Osteoblast (primary cell): ENCODE measurements at regions not wholly inside any gene's neighbourhood (a gene's known extent, or its start where the extent isn't known, plus 50 kb on each side); places are given as distances from the start of the nearest gene placed in this dataset.

Experiments
- DNase-seq: peaks from one replicate; pipeline ENCODE4 v3.0.0; 2011; ENCODE audit warnings: low spot score, mixed read lengths; ENCODE audit not compliant: insufficient read length; ENCODE audit errors: missing footprints
- H2AFZ ChIP-seq: 2 replicates; pipeline ENCODE4 v1.6.0; 2011; ENCODE audit warnings: mild to moderate bottlenecking, low read length
- H3K27ac ChIP-seq: 2 replicates; pipeline ENCODE4 v1.5.1; 2011; ENCODE audit warnings: mild to moderate bottlenecking, low read depth, low read length, moderate library complexity
- H3K27me3 ChIP-seq: 2 replicates; pipeline ENCODE4 v1.6.0; 2012; ENCODE audit warnings: mild to moderate bottlenecking, control low read depth, inconsistent platforms, low read length, moderate library complexity; ENCODE audit not compliant: insufficient read depth
- H3K36me3 ChIP-seq: 2 replicates; pipeline ENCODE4 v1.5.1; 2011; ENCODE audit warnings: mild to moderate bottlenecking, low read length, control low read depth, moderate library complexity; ENCODE audit not compliant: insufficient read depth
- H3K4me1 ChIP-seq: 2 replicates; pipeline ENCODE4 v1.5.1; 2011; ENCODE audit warnings: mild to moderate bottlenecking, low read length, control low read depth, moderate library complexity; ENCODE audit not compliant: insufficient read depth
- H3K4me2 ChIP-seq: 2 replicates; pipeline ENCODE4 v1.6.0; 2011; ENCODE audit warnings: mild to moderate bottlenecking, low read length; ENCODE audit not compliant: insufficient read depth
- H3K4me3 ChIP-seq: fragments of 200-600 bp; sonication (generic); 3 replicates; pipeline ENCODE4 v1.5.1; 2012; ENCODE audit warnings: mild to moderate bottlenecking, low read length, inconsistent platforms; ENCODE audit not compliant: insufficient read depth
- H3K79me2 ChIP-seq: 2 replicates; pipeline ENCODE4 v1.6.0; 2012; ENCODE audit warnings: mild to moderate bottlenecking, low read length, control low read depth, inconsistent platforms; ENCODE audit not compliant: insufficient read depth
- H3K9me3 ChIP-seq: 2 replicates; pipeline ENCODE4 v1.5.1; 2011; ENCODE audit warnings: low read depth, low read length, control low read depth
- H4K20me1 ChIP-seq: 2 replicates; pipeline ENCODE4 v1.6.0; 2012; ENCODE audit warnings: mild to moderate bottlenecking, low read length, control low read depth; ENCODE audit not compliant: insufficient read depth
- CTCF ChIP-seq: IDR thresholded peaks from 2 replicates; pipeline ENCODE4 v1.5.1; 2011; ENCODE audit warnings: mild to moderate bottlenecking, low read depth, low read length, moderate library complexity; ENCODE audit errors: extremely low read depth

DNA sequence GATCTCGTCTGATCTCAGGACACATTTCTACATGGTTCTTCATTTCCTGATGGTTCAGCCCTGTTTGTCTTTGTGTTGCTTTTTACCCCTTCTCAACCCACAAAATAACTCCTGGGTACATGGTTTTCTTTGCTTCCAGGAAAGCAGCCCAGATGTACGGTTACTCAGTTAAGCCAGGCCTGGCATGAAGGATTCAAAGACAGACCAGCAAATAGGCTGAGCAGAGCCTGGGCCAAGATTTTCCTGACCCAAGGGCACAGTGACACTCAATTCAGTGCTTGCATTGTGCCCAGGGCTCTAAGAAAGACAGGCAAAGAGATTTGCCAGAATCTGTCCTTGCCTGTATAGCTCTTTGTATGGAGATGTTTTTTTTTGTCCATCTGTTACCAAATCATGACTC lies 340.8 kb upstream of the KIAA1217 start:
- Histone ChIP-seq H2AFZ (no peak overlapping the region), H3K4me3 (no peak overlapping the region), H3K27ac (no peak overlapping the region), H3K9me3 (no peaks in the 10 kb centered on the region), H3K79me2 (no peaks in the 10 kb centered on the region), H3K36me3 (no peaks in the 10 kb centered on the region), H3K4me2 (no peak overlapping the region), H4K20me1 (no peaks in the 10 kb centered on the region), H3K27me3 (no peaks in the 10 kb centered on the region), H3K4me1 (no peaks in the 10 kb centered on the region)
- DNase-seq, result no peak
- no peak for TF ChIP-seq CTCF

DNA sequence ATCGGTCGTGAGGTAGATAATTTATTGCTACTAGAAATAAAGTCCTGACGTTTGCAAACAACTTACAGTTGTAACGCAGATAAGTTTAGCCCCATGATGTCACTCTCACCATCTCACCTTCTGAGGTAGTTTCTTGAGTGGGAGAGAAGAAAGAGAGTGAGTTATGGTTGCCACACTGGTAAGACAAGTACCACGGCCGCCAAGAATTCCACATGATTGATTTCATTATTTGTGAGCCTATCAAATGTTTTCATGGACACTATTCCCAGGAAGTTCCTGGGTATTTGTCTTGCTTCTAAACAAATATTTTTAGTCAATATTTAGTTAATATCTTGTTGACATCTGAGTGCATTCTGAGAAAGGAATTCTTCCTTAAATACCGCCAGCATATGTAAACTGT lies 339.4 kb upstream of the KIAA1217 start:
- H3K79me2 ChIP-seq, result no peaks in the 10 kb centered on the region
- H3K4me3 ChIP-seq, result no peak overlapping the region
- no peak overlapping the region for H3K4me2 ChIP-seq
- no peak for DNase-seq
- no peak overlapping the region for H3K27ac ChIP-seq
- no peaks in the 10 kb centered on the region for H3K4me1 ChIP-seq
- H3K36me3 ChIP-seq, result no peaks in the 10 kb centered on the region
- no peak overlapping the region for H2AFZ ChIP-seq
- no peaks in the 10 kb centered on the region for H3K9me3 ChIP-seq
- no peaks in the 10 kb centered on the region for H4K20me1 ChIP-seq
- no peak for TF ChIP-seq CTCF
- H3K27me3 ChIP-seq, result no peaks in the 10 kb centered on the region

GRCh38 chr10:23869996-23870395 lies 338.9 kb upstream of the KIAA1217 start:
- Histone ChIP-seq H3K36me3 (no peaks in the 10 kb centered on the region), H3K4me1 (no peaks in the 10 kb centered on the region), H3K27ac (no peak overlapping the region), H3K4me2 (no peak overlapping the region), H3K79me2 (no peaks in the 10 kb centered on the region), H3K27me3 (no peaks in the 10 kb centered on the region), H3K4me3 (no peak overlapping the region), H3K9me3 (no peaks in the 10 kb centered on the region), H2AFZ (no peak overlapping the region), H4K20me1 (no peaks in the 10 kb centered on the region)
- TF ChIP-seq CTCF, result no peak
- DNase-seq, result no peak

DNA sequence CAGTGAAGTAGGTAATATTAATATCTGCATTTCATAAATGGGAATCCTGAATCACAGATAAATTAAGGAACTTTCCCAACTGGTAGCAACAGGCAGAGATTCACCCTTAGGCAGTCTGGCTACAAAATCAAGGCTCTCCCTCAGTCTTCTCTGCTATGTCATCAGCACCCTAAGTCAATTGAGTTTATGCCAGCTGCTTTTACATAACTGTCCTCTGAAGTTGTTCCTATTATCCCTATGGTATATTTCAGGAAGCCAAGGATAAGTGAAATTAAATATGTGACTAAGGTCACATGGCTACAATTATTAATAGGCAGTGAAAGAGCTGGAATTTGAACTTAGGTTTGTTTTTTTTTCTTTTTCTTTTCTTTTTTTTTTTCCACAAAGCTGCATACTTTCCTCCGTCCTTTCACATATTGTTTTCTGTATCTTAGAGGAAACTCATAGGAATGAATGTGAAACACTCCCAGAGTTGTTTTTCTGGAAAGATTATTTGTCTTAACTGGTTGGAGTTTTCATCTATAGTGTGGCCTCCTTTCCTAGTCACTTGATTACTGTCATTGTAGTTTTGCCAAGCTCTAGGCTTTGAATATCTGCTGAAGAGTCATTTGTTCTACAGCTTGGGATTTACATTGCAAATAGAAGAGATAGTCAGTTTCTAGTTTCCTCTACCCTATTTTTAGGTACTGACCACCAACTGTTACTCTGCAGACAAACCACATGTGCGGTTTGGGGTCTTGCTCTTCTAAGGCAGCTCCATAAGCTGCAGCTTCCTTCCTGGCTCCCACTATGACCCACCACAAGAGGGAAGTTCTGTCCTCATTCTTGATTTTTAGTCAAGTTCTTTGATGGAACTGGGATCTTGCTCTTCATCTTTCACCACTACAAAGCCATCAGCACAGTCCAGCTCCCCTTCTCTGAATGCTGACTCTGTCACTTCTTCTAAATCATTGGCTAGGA lies 338.0 kb upstream of the KIAA1217 start:
- Histone ChIP-seq H3K27ac (no peak overlapping the region), H3K79me2 (no peaks in the 10 kb centered on the region), H3K9me3 (no peaks in the 10 kb centered on the region), H3K4me1 (no peaks in the 10 kb centered on the region), H3K36me3 (no peaks in the 10 kb centered on the region), H4K20me1 (no peaks in the 10 kb centered on the region), H3K27me3 (no peaks in the 10 kb centered on the region), H3K4me2 (no peak overlapping the region), H3K4me3 (no peak overlapping the region), H2AFZ (no peak overlapping the region)
- DNase-seq, result no peak
- no peak for TF ChIP-seq CTCF
